DMS153 treated with DMSO at 0.1 percent for 48 hours (cell line): ENCODE measurements at regions not wholly inside any gene's neighbourhood (a gene's known extent, or its start where the extent isn't known, plus 50 kb on each side); places are given as distances from the start of the nearest gene placed in this dataset.

Experiments
- DNase-seq: peaks from one replicate; lab custom pipeline; 2025; ENCODE audit not compliant: unreplicated experiment; lab: John Stamatoyannopoulos, UW

DNA sequence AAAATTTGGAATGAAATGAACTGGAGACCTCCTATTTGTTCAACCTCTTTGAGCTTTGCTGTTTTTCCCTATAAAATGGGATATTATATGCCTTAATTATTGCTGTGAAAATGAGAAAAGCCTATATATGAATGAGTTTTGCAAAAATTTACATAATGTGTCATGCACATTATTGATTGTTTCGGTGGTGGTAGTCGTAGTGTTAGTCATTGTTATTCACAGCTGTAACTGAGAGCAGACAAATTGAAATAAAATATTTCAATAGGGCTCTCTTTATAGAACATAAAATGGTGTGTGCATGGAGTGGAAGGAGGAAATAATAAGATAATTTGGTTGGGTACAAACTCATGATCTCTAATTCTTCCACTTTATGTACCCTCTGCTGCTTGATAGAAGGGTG is 153.7 kb upstream of the GADL1 start:
- DNase-seq: no peak

DNA sequence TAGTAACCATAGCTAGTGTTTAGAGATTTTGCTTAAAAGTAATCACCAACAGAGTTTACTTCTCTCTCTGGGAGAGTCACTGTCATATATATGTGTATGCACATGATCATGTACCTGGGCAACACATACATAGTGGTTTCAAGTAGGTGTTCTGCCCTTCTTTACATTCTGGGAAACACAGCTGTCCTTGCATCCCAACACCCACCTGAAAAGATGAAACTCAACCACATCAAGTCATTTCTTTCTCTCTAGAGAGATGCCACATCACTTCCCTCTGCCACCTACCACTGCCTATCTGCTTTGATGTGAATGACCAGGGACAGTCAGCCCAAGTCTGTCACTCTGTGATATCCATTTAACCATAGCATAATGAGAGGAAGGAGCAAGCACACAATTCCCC is 155.8 kb upstream of the GADL1 start:
- DNase-seq: no peak

DNA sequence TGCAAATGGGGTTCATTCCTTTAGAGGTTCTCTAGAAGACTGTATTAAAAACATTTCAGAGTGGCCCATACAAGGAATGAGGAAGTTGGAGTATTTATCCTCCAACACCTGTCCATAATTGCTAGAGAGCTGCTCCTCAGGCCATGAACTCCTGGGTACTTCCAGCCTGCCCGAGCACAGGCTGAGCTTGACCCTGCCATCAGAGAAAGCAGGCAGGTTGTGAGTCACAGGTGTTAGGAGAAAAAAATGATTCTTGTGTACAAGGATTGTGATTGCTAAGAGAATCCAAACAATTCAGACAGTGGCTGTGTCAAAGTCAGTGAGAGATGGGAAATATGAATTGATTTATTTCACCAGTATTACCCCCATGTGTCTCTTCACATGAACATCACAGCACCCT is 156.8 kb upstream of the GADL1 start:
- no peak for DNase-seq

DNA sequence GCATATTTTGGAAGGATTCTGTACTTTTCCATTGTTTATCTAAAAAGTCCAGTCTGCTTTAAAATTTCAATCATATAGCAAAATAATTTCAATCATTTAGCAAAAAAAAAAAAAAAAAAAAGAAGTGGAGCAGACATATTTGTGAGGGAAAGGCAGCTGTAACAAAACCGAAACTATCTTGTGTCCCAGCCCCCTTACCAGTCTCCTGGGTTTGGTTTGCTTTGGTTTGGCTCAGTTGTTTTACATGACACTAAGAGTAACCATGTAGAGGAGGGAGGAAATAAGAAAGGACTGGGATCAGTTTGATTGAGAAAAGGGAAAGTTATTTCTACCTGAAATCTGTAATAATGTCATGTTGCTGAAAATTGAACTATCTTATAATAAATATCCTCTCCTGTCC is 158.8 kb upstream of the GADL1 start:
- DNase-seq: no peak

DNA sequence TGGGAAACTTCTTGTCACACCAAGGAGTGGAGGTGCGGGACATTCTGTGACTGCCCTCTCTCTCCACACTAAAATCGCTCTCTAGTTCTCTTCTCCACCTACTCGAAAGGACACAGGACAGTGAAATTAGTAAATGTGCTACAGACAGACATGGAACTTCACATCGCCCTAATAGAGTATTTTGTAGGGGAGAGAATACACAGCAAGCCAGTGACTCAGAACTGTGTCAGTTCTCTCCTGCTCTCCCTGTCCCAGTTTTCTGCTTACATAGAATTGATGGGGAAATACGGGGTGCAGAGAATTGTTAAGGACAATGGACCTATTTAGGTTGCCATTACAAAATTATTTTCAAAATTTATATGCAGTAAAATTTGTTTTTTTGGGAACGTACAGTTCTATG is 159.6 kb upstream of the GADL1 start:
- no peak for DNase-seq

DNA sequence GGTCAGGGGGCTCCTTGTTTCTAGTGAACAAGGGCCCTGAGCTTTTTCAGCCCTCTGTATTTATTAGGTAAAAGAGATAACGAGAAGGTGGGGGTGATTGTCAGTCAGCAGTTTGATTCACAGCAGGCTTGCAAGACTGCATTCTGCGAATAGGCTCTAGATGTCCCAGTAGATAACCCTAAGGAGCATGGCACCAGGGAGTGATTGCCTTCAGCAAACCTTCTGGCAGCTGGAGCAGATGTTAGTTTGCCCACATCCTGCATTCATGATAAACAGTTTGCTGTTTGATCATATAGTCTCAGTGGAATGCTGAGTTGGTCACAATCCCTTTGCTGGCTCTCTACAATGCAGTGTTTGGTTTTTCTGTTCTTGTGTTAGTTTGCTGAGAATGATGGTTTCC is 161.3 kb upstream of the GADL1 start:
- no peak for DNase-seq

DNA sequence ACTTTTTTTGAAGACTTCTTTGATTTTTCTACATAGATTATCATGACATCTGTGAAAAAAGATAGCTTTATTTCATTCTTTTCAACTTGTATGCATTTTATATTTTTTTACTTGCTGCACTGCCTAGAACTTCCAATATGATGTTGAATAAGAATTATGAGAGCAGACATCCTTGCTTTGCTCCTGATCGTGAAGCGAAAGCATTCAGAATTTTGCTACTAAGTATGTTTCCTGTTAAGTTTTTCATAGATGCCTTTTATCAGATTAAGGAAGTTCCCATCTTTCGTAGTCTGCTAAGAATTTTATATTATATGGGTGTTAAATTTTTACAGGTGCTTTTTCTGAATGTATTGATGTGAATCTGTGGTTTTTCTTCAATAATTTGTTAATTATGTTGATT is 163.4 kb upstream of the GADL1 start:
- no peak for DNase-seq

DNA sequence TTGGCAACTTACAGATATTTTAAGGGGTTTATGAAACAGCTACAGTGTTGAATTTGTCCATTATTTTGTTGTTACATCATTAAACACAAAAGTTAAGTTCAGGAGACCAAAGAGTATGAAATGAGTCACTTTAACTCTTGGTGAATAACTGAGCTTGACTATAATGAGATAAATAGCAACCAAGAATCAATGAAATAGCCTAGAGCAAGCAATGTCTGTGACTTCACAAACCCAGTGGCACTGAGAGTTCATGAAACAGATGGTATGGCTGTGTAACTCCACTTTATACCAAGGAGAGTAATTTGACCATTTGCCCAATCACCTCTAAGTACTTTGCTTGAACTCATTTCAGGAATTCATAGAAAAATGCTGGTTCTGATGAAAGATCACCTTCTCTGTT is 169.6 kb upstream of the GADL1 start:
- no peak for DNase-seq

DNA sequence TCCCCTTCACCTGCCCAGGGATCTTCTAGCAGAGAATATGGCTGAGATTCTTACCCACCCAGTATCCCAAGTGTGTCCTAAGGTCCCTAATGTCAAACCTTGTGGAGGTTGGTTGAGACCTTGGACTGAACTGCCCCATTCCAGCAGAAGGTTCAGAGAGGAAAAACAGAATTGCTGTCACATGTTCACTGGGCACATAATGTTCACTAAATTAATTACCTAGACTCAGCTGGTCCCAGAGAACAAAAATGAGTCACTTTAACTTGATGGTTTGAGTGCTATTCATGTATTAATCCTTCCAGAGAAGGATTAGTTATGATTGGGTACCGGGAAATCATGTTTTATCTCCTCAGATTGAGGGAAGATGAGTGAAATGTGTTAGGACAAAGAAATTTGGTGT is 171.3 kb upstream of the GADL1 start:
- no peak for DNase-seq

DNA sequence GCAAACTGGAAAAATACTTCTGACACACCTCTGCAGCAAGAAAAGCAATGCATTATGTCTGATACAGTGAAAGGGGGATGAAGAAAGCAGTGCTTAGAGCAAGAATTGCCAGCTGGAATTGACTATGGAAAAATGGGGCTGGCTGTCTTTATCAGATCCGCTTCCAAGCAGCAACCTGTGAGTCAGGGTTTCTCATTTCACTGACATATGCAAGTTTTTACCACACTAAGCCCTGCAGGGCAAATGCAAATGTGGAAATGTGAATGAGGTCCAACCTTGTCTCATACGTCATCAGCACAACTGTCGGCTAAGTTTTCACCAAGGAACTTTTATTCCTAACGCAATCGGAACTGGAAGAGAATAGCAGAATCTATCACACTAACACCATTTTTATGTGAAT is 172.5 kb upstream of the GADL1 start:
- no peak for DNase-seq

DNA sequence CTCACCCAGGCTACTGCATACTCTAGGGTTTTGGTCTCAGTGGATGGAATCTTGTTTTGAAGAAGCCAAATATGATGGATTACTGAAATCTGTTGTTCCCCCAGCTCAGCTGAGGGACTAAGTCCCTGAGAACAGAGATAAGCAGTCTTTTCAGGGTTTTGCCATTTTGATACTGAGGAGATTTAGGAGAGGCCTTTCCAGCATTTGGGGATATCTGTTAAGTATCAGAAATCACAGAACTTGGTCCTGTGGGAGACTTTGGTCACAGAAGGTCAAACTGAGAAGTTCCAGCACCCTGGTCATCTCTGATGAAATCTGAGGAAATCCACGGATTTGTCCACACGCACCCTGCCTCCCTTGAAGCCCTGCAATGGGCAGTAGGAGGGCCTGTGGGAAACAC is 181.0 kb upstream of the GADL1 start:
- DNase-seq: no peak

DNA sequence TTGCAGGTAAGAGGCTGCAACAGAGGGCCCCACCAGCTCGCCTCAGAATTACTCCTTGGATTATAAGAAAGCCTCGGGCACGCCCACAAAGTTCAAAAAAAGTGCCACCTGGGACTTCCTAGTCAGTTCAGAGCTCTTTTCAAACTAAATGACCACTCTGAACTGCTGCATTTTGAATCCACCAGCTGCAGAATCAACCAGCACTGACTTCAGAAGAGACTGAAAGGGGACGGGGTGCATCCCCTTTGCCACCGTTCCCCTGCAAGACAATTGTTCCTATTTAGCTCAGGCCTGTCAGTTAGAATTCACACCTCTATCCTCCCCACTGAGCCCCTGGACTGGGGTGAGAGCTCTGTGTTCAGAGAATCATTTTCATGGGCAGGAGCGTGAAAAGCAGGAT is 181.4 kb upstream of the GADL1 start:
- no peak for DNase-seq

DNA sequence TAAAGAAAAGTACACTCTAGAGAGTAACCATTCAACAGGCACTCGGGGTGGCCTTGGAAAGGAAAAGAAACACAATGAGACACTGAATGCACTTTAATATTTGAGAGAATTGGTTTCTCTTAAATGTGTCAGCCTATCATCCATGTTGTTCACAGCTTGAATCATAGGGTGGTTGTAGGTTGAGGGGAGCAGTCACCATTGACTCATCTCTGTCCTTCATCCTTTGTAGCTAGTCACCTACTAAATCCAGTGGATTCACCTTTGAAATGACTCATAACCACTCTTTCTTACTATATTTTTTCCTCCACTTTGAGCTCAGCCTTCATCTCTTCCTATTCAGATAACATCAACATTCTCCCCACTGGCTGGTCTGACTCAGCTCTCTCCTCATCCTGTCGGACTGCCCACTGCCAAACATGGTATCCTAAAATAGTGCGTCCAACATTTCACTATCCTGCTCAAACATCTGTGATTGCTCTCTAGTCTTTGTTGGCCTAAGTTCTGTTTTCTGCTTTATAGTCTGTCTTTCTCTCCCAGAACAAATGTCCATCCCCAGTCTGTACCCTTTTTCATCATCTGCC is 182.7 kb upstream of the GADL1 start:
- DNase-seq: no peak

DNA sequence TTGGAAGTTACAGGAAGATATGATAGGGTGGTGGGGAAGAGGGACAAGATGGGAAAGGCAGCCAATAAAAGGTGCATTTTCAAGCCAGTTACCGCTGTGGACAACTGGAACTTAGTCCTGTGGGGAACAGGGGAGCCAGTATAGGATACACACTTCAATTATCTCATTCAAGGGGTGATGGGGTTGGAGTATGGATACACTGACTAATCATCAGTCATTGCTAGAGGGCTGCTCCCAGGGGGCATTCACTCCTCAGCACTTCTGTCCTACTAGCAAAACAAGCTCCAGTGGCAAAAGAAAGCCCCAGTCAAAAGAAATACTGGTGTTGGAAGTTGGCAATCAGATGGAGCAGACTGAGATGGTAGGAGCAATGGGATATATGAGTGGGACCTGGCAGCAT is 183.4 kb upstream of the GADL1 start:
- no peak for DNase-seq

DNA sequence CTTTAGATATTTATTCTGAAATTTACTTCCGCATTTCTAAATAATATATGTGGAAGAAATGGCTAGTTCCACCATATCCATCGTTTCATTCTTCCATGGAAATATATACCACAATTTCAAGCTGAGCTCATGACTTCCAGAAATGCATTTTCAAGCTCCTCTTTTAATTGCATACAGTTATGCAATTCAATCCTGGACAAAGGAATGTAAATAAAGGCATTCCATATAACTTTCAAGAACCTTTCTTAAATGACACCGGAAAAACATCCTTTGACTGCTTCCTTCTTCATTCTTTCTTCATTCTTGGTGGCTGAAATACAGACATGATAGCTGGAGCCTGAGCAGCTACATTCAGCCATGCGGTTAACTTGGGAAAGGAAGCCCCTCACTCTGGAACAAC is 185.2 kb upstream of the GADL1 start:
- no peak for DNase-seq

DNA sequence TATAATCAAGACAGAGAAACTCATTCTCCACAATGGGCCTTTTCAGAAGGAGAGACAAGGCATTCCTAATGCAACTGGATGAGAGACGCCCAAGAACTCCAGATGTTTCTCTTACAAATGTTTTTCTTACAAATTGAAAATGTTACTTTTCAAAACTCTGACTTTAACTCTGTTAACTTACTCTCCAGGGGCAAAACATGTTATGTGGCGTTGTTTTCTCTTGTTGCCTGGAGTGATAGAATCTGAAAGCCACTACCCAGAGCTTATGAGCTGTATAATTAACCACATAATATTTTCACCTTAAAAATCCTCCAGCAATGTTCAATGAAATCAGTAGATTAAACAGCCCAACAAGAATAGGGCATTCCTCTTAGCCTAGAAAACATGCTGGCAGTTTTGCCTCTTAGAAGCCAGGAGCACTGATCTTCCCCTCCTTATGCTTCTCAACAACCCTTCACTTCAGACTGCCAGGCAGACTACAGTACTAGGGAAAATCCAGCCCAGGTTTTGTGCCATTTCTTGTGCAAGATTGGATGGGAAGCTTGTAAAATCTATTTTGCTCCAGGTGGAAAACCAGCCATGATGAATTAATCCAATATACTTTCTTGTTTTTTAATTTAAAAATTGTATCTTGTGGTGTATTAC is 186.7 kb upstream of the GADL1 start:
- no peak for DNase-seq

DNA sequence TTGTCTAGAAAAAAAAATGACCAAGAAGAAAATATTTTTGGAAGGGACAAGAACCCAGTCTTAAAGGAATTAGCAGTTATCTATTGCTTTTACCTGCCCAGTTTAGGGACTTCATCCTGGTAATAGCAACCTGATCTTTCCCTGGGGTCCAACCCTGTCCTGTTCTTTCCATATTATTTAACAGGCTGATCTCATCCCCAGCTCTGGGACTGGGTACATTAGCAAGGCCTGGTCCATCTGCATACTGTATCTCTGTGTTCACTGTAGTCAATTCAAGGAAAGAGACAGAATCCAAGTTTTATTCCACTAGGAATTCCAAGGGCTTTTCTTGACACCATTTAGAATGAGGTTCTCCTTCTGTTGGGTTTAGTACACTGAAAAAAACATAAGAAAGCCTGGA is 191.7 kb upstream of the GADL1 start:
- DNase-seq: no peak

DNA sequence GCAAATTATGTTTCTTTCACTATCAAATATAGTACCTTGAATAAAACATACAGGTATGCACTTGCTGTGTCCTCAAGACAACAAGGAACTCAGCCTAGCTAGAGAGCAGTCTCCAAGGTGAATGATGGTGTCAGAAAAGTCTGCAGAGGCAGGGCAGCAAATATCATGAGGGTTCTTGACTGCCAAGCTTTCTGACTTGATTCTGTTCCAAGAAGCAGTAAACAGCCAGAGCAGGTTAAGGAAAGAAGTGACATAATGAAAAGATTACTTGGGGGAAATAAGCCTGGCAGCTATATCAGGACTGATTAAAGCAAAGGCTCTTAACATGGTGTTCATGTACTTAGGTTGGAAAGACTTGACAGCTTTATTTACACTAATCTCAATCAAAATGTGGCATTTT is 192.2 kb upstream of the GADL1 start:
- no peak for DNase-seq

DNA sequence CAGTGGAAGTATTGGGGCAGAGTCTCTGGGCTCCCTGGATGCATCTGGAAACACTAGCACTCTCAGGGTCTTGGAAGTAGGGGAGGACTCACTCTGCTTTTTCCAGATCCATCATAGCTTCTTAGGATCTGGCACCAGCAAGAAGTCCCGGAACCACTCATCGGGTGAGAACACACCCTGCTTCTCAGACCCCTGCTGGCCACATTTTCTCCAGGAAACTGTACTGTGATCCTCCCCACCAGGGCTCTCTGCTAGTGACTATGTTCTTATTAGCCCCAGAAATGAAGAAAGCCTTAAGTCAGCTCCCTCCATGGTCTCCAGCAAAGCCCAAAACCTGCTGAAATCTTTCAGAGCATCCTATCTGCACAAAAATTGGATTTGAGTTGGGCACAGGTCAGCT is 197.3 kb upstream of the GADL1 start:
- no peak for DNase-seq

DNA sequence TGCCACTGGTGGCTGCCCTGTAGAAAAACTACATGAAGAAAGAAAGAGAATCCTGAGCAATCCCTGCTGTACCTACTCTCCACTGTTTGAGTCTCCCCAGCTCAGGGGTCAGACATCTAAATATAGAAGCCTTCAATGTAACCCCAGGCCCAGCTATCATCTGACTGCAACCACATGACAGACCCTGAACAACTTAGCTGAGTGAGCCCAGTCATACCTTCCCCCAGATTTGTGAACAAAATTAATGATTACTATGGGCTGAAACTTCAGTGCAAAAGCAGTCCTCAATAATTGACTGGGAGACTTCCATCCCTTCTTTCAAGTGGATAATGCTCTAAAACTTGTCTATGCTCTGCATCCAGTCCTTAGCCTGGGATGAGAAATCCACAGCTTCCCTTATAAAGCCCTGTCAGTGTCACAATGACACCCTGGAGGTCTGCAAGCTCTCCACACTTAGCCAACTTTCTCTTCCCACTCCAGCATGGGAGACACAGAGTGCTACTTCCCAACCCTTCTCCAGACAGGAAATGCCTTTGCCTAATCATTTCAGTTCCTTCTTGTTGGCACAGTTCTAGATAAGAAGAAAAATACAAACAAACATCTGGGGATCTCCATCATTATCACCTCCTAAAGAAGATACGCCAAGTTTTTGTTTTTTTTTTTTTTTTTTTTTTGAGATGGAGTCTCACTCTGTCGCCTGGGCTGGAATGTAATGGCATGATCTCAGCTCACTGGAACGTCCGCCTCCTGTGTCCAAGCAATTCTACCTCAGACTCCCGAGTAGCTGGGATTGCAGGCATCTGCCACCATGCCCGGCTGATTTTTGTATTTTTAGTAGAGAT is 198.5 kb upstream of the GADL1 start:
- no peak for DNase-seq

DNA sequence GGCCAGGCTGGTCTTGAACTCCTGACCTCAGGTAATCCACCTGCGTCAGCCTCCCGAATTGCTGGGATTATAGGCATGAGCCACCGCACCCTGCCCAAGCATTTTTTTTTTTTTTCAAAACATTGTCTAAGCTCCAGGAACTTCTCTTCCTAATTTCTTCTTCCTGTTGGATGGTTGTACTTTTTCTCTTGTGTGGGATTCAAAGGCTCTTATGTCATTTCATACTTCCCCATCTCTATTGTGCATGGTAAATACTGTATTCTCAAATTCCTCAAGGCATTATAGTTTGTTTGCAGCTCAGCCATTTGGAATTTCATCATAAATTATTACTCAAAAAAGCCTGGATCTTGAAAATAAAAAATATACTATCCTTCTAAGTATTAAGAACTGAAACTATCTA is 199.1 kb upstream of the GADL1 start:
- DNase-seq: no peak

DNA sequence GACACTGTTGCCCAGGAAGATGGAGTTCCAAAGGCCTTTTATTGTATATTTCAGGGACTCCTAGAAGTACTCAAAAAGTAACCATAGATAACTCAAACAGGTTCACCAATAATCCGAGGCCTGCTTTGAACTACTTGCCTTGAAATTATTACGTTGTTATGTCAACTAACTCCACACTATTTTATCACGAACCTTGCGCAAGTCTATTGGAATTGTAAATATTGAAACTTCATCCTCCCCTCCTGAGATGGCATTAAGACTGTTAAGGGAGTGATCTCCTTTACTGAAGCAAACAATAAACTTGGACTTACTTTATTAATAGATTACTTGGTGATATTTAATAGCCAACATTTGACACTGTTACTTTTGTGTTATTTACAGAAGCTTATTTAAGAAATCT is 199.6 kb upstream of the GADL1 start:
- no peak for DNase-seq

DNA sequence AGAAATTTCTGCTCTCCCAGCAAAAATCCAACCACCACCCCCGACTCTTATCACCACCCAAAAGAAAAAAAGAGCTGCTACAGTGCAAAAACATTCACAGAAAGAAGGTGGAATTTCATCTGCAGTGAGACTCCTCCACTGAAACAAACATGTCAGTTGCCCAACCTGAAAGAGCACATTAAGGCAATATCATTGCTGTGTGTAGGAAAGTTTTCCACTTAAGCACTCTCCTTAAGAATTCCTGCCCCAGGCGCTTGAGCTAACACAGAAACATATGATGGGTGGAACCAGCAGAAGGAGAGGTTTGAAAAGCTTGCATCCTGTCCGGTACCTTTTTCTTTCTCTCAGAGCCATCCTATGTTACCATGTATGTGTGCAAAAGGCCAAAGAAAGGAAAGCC is 200.8 kb upstream of the GADL1 start:
- no peak for DNase-seq
